ENCODE measurements at regions not wholly inside any gene's neighbourhood (a gene's known extent, or its start where the extent isn't known, plus 50 kb on each side); places are given as distances from the start of the nearest gene placed in this dataset.

GRCh38 chr6:121573481-121573880, 138.0 kb downstream of the GJA1 start:
- TF ChIP-seq CTCF (IDR thresholded peaks at IDR 0.05; ENCODE audit: low read depth, low read length, missing input control) (no peak), HNF4A (conservative IDR thresholded peaks at IDR 0.05) (no peak), ATF3 (IDR thresholded peaks at IDR 0.05) (no peak), GABPA (IDR thresholded peaks at IDR 0.05 in 1 of 2, conservative IDR thresholded peaks at IDR 0.05 in 1 of 2) (no peak), MAX (IDR thresholded peaks at IDR 0.05) (no peak), HNF4G (IDR thresholded peaks at IDR 0.05) (no peak), SP1 (IDR thresholded peaks at IDR 0.05) (peak; percentile 17), RAD21 (IDR thresholded peaks at IDR 0.05) (no peak), TAF1 (conservative IDR thresholded peaks at IDR 0.05) (no peak), JUND (IDR thresholded peaks at IDR 0.05) (no peak), REST (IDR thresholded peaks at IDR 0.05) (no peak)

Data from liver (tissue), 3 donors.